Globus pallidus (tissue), 1 donor: ENCODE measurements at regions not wholly inside any gene's neighbourhood (a gene's known extent, or its start where the extent isn't known, plus 50 kb on each side); places are given as distances from the start of the nearest gene placed in this dataset.

Source experiments
- DNase-seq: peaks from one replicate; pipeline ENCODE4 v3.0.0-alpha.2; 2015; ENCODE audit warnings: low spot score

- no peak for DNase-seq
Measured at GRCh38 chr9:17970277-17970676, 391.4 kb downstream of the SH3GL2 start.

GRCh38 chr9:17978773-17979172 lies 399.9 kb downstream of the SH3GL2 start:
- DNase-seq: no peak

- no peak for DNase-seq
Measured at GRCh38 chr9:17986595-17986994, 407.7 kb downstream of the SH3GL2 start.

GRCh38 chr9:17987189-17987588 lies 408.3 kb downstream of the SH3GL2 start:
- DNase-seq: no peak

DNA sequence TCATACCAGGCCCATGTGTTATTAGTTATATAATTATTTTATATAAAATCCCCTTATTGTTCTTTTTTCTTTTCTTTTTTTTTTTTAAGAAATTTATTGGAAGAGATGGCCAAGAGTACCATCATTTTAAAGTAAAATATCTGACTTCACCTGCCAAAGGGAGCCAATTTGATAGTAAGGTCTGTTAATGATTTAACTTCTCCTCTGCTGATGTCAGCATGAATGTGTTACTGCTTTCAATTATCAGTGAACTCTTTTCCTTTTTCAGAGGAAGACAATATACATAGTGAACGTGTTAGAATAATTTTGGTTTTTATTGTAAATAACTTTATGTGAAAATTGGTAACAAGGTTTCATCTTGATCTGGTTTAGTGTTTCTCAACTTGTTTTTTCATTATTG lies 409.6 kb downstream of the SH3GL2 start:
- no peak for DNase-seq

DNA sequence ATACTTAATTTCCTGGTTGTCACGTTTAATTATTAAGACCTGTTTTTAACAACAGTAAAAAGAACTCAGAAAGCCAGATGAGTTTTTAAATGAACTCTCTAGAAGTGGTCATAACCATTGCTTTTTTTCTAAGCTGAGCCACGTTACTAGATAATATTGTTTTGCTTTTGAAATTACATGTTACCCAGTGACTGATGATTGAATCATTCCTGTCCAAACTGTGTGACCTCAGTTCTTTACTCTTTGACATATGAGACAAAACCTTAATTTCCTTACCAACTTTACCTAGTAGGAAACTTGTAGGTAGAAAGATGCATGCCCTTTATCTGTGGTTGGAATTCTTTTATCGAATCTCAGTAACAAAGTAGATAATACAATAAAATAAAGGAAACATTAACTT lies 411.7 kb downstream of the SH3GL2 start:
- no peak for DNase-seq

DNA sequence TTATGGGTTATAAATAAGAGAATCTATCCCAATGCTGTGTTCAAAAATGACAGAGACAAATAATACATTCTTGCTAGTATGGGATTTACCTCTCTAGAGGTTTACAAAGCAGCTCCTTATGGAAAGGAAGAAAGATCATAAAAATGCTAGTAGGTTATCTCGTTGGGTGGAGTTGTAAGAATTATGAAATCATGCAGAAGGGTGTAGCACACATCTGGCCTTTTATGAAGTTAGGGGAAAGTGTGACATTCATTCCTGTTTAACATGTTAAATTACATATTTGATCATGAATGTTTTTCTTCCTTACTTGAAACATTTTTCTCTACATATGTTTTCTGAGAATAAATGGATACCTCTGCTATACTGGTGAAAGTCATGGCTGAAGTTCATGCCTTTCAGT lies 414.2 kb downstream of the SH3GL2 start:
- no peak for DNase-seq

DNA sequence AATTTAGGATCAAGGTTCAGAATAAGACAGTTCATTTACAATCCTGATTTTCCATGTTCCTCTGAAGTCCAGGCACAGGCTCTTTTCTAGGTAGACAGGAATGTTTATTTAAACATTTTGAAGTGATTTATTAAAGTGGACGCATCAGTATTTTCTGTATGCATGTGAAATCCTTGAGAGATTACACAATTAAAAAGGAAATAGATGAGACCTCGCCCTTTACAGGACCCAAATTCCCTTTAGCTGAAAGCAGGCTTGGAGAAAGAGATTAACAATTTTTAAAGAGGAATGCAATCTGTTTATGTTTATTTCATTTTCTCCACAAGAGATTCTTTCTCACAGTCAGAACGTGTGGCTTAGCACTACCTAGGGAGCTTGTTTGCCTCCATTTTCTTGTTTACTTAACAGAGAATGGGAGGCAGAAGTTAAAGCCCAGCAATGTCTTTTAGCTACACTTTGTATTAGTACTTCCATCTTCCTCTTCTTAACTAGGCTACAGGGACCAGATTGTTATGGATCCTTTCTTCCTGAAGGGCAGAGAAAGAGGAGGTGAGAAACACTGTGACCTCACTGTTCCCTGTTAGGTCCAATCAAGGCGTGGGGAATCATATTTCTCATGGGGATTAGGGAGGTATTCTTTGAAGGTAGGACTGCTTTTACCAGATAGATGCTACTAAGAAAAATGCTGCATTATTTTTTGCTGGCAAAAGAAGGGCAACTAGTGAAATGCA lies 416.0 kb downstream of the SH3GL2 start:
- no peak for DNase-seq

GRCh38 chr9:17996728-17997127 lies 417.9 kb downstream of the SH3GL2 start:
- DNase-seq: no peak

- no peak for DNase-seq
Measured at GRCh38 chr9:18002718-18003438, 424.0 kb downstream of the SH3GL2 start.

DNA sequence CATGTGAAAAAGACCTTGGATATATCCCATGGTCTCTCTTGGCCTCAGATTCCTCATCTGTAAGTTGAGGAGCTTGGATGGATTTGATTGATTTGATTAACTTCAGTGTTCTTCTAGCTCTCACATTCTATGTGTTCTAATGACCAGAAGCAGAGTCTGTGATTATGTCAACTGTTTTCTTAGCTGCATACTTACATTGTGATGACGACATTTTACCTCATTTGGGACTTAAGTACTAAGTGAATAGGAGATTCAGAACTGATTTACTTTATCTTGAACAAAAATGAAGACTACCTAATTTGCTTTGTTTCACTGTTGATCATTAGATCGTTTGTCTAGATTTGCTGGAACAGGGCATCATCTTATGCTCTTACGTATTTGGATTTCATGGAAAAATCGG lies 427.7 kb downstream of the SH3GL2 start:
- no peak for DNase-seq

DNA sequence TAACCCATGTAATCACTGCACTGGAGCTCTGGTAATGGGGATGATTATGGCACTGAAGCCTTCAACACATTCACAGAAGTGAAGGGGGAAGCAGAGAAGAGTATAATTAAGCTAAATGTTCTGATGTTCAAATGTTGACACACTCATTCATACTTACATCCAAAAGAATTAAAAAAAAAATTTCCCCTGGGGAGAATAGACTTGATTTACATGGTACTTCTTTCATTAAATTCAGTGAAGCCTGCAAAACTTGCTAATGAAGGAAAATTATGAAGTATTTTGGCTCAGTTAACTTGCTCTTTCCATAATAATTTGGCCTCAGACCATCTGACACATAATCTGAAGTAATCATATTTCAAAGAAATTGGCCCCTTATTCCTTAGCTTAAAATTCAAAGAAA lies 428.8 kb downstream of the SH3GL2 start:
- DNase-seq: no peak

DNA sequence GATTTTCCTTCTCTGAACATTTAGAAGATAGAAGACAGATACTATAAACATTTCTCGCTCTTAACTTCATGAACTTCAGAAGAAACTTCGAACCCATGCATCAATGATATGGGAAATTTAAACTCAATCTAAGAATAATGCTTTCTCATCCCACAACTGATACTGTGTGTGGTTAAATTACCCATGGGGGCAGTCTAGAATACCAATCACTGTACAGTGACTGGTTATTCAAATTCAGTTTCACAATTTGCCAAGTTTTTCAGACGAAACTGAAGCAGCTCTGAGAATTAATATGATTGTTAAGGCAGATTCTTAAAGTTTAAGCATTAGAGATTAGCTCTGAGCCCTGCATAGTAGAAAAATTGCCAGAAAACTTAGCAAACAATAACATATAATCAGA lies 431.0 kb downstream of the SH3GL2 start:
- DNase-seq: no peak

GRCh38 chr9:18010492-18010891 lies 431.6 kb downstream of the SH3GL2 start:
- DNase-seq: no peak

GRCh38 chr9:18012170-18012569 lies 433.3 kb downstream of the SH3GL2 start:
- no peak for DNase-seq

DNA sequence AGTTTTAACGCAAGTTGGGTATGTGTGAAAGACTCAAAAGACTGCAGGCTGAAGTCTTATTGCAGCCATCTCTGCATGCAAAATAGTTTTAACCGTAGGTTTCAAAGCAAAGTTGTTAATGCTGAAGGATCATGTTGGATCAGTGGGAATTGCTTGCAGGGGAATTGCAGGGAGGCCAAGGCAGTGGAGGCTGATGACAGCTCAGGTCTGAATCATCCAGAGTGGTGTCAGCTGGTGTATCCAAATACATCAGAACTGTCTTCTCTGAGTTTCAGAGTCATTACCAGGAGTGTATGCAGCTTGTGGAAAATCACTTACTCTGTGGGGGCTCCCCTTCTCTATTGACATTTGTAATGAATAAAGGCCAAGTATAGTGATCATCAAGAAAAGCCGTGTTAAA lies 435.7 kb downstream of the SH3GL2 start:
- no peak for DNase-seq

DNA sequence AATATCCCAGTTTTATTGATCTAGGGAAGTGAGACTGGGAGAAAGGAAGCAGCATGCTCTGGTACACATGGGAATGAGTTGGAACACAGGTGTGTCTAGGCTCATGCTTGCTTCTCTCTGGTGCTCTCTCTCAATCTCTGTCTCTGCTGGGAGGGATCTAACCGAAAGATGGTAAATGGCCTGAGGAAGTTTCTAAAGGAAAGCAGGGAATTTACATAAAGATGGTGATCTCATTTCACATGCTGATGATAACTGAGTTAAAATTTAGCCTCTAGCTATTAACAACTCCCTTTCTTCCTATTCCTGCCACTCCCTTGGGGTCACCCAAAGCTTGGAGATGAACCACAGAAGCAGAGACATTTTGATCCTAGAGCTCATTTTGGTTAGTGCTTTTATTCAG lies 436.2 kb downstream of the SH3GL2 start:
- no peak for DNase-seq

DNA sequence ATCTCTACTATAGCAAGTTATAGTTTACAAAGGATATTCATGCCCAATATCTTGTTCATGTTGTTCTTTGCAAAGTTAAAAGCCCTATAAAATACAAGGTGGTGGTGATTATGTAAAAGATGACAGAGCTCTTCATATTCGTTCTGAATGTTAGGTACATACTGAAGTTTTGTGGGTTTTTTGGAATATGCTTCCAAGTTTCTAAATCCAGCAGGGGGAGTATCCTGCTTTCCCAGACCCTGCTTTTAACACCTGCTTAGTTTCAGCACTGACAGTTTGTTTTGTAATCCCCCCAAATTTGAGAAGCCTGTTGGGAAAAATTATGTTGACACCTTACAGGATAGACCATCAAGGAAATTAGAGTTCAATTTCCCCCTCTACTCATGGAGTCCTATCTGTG lies 438.3 kb downstream of the SH3GL2 start:
- no peak for DNase-seq

GRCh38 chr9:18018221-18018620 lies 439.4 kb downstream of the SH3GL2 start:
- no peak for DNase-seq

DNA sequence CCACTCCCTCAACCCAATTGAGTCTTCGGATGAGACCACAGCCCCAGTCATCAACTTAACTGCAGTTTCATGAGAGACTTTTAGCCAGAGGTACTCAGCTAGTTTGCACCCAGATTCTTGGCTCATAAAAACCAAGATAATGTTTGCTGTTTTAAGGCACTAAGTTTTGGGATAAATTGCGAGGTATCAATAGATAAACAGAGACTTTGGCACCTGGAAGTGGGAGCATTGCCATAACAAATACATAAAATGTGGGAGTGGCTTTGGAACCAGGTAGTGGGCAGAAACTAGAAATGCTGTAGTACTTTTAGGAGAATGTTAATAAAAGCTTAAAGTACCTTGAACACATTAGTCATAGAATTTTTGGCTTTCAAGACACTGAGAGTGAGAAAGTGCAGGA lies 439.8 kb downstream of the SH3GL2 start:
- no peak for DNase-seq

DNA sequence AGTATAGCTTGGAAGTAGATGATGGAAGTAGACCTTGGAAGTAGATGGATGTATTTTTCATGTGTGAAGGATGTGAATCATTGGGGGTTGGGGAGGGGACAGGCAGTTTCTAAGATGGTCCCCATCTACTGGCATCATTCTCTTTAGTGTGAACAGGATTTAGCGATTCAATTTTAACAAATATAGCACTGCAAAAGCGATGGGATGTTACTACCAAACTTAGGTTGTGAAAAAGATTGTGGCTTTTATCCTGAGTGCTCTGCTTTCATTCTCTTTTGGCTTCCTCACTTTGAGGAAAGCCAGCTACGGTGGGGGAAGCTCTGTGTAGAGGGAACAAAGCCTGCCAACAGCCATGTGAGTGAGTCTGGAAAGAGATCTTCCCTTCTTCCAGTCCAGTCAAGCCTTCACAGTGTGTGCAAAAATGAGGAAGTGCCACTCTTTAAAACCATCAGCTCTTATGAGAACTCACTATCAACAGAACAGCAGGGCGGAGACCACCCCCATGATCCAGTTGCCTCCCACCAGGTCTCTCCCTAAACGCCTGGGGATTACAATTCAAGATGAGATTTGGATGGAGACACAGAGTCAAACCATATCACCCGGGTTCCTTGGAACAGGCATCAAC lies 441.4 kb downstream of the SH3GL2 start:
- DNase-seq: no peak

DNA sequence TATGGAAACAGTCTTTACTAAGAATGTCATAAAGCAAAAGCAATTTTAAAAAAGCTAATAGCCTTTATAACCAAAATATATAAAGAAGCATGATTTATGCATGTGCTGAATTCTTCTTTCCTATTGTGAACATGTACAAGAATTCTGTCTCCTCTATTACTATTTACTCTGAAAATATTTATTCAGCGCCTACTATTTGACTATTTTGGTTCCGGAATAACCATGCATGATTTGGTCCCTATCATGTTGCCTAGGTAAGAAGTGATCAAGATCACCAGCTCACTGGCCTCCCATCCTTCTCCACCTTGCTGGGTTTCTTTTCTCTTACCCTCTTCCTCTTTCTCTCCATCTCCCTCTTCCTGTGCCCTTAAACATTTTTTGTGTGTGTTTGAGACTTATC lies 443.8 kb downstream of the SH3GL2 start:
- DNase-seq: no peak

- DNase-seq: no peak
Measured at GRCh38 chr9:18023332-18023731, 444.5 kb downstream of the SH3GL2 start.
